ENCODE measurements at regions not wholly inside any gene's neighbourhood (a gene's known extent, or its start where the extent isn't known, plus 50 kb on each side); places are given as distances from the start of the nearest gene placed in this dataset.

DNA sequence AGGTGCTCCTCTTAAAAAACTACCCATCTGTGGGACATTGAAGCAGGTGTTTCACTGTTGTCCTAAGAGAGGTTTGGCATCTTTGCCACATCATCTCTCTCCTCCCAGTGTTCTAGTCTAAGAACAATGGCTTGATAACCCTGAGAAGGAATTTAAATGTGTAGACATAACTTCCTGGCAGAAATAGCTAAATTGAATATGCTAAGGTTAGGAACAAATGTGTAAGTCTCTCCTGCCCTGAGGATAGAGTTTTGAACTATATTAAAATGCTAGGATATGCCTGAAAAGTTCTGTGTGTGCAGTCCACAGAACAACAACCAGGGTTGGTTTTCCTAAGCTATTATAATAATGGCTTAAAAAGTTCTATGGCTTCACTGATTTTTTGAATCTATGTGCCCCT, 106.6 kb downstream of the LRRC70 start:
- TF ChIP-seq, protein P1, sequence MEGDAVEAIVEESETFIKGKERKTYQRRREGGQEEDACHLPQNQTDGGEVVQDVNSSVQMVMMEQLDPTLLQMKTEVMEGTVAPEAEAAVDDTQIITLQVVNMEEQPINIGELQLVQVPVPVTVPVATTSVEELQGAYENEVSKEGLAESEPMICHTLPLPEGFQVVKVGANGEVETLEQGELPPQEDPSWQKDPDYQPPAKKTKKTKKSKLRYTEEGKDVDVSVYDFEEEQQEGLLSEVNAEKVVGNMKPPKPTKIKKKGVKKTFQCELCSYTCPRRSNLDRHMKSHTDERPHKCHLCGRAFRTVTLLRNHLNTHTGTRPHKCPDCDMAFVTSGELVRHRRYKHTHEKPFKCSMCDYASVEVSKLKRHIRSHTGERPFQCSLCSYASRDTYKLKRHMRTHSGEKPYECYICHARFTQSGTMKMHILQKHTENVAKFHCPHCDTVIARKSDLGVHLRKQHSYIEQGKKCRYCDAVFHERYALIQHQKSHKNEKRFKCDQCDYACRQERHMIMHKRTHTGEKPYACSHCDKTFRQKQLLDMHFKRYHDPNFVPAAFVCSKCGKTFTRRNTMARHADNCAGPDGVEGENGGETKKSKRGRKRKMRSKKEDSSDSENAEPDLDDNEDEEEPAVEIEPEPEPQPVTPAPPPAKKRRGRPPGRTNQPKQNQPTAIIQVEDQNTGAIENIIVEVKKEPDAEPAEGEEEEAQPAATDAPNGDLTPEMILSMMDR (conservative IDR thresholded peaks at IDR 0.05; ENCODE audit: low read depth, low read length), result no peak
- H3K4me3 ChIP-seq (ENCODE audit: low read depth, low read length), result no peak overlapping the region
- DNase-seq (ENCODE audit: low read depth), result no peak

DNA sequence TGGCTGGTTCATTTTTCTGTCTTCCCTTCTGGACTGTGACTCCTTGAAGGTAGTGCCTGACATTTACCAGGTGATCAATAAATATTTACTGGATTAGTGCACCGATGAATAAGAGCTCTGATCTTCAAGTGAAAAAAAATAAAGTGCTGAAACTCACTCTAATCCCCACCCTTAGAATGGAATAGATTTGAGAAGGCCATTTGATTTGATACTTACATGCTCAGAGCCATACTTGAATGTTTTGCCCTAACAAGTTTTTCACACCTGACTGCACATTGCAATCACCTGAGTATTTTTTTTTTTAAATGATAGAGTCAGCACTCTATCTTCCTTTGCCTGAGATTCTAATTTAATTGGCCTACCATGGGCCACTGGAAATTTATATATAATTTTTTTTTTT, 105.7 kb downstream of the LRRC70 start:
- TF ChIP-seq, protein P1 (conservative IDR thresholded peaks at IDR 0.05; ENCODE audit: low read depth, low read length), result no peak
- no peak overlapping the region for H3K4me3 ChIP-seq (ENCODE audit: low read depth, low read length)

DNA sequence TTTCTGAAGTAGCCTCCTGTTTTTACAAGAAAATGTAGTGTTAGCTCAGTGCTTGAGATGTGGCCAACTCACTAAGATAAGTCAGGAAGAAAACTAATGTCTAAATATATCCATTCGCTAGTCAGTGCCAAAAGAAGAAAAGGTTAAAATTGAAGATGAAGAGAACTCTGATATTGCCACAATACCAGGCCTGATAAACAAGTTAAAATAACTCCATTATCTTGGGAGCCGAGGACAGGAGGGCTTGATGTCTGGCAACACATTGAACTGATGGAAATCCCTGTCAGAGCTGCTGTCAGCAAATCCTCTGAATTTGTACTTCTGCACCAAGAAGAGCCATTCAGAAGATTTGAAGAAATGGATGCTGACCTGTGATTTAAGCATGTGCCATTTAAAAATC, 103.4 kb downstream of the LRRC70 start:
- DNase-seq (ENCODE audit: low read depth), result no peak
- TF ChIP-seq, protein P1 (conservative IDR thresholded peaks at IDR 0.05; ENCODE audit: low read depth, low read length), result no peak
- H3K4me3 ChIP-seq (ENCODE audit: low read depth, low read length), result no peak overlapping the region

More for the DNA sequence above, 105.7 kb downstream of the LRRC70 start:
- DNase-seq (ENCODE audit: low read depth), result no peak

DNA sequence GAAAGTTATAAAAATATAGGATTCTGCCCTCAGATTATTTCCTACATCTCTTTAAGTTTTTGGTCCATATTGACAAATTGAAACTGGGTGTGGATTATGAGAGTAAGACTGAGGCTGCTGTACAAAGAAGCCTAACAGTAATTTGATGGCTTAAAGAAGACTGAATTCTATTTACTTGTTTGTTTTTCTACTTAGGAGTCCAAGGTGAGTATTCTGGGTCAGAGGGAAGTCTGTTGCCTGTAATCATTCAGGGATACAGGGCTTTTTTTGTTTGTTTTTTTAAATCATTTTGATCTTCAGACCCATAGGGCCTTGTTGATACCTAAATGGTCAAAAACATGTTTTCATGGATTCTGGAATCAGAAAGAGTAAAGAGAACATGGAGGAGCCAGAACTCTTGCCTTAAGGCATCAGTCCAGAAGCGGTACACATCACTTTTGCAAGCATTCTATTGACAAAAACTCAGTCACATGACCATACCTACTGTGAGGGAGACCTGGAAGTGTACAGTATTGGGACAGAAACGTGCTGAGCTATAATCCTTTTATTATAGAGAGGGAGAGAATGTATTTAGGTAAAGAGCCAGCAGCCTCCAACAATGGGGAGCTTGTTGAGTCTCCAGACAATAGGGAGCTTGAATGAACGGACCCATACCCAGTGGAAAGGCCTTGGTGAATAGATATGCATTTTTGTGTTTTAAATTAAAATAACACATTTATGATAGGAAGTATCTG, 102.7 kb downstream of the LRRC70 start:
- TF ChIP-seq, protein P1 (conservative IDR thresholded peaks at IDR 0.05; ENCODE audit: low read depth, low read length), result no peak
- no peak overlapping the region for H3K4me3 ChIP-seq (ENCODE audit: low read depth, low read length)
- no peak for DNase-seq (ENCODE audit: low read depth)

DNA sequence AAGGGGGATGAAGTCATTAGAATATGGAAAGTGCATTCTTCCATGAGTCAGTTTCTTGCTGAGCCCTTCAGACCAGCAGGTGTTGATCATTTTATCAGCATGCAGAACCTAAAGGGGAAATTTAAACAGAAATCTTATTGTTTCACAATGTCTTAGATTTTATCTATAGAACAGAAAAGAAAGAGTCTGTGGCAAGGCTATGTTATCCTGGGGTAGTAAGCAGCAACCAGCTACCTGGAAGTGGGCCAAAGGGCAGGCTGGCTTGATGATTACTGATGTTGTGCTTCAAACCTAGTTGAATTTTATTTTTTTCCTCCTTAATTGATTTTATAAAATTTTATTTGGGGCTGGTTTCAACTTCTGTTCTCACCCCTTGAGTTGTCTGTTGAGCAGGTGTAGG, 101.5 kb downstream of the LRRC70 start:
- TF ChIP-seq, protein P1 (conservative IDR thresholded peaks at IDR 0.05; ENCODE audit: low read depth, low read length), result no peak
- no peak overlapping the region for H3K4me3 ChIP-seq (ENCODE audit: low read depth, low read length)
- no peak for DNase-seq (ENCODE audit: low read depth)

Data from choroid plexus epithelial cell (primary cell).